GM12878 (cell line): ENCODE measurements at regions not wholly inside any gene's neighbourhood (a gene's known extent, or its start where the extent isn't known, plus 50 kb on each side); places are given as distances from the start of the nearest gene placed in this dataset.

Experiments used
- ATAC-seq: fragments of 200-7000 bp; cut with Tn5 transposase; 3 replicates; pipeline ENCODE4 v1.9.1; 2020; ENCODE audit warnings: mild to moderate bottlenecking, moderate library complexity
- BruUV-seq: library from RNA; stranded (reverse); fragments of 400-500 nt; replicated peaks from 2 replicates; lab custom pipeline; 2021; lab: Mats Ljungman, UMichigan
- CTCF ChIA-PET: fragments of 300-600 bp; sonication (Branson Sonifier 250); formaldehyde crosslinking; extraction: SDS; loops from one replicate; lab custom pipeline; 2021; ENCODE audit warnings: inconsistent platforms; lab: Yijun Ruan, JAX
- POLR2A ChIA-PET: fragments of 350-600 bp; formaldehyde crosslinking; extraction: SDS; loops from one replicate; lab custom pipeline; 2021; ENCODE audit warnings: inconsistent platforms; lab: Charles Lee
- RAD21 ChIA-PET: fragments of 300-600 bp; sonication (Branson Sonifier 250); formaldehyde crosslinking; loops from one replicate; lab custom pipeline; 2023; ENCODE audit warnings: antibody characterized with exemption; ENCODE audit not compliant: unreplicated experiment; lab: Charles Lee
- SMC1A ChIA-PET: fragments of 300-600 bp; sonication (Branson Sonifier 250); formaldehyde crosslinking; loops from one replicate; lab custom pipeline; 2023; ENCODE audit not compliant: unreplicated experiment, uncharacterized antibody; lab: Charles Lee
- DNase-seq: peaks from one replicate; pipeline ENCODE4 v3.0.0-alpha.2; 2011; ENCODE audit warnings: low read depth, low spot score
- FAIRE-seq: peaks from 3 replicates; lab custom pipeline; 2011; peaks lifted over from hg19 to GRCh38; lab: Jason Lieb, UNC
- H2AFZ ChIP-seq: 2 replicates; pipeline ENCODE4 v1.6.0; 2011; ENCODE audit warnings: low read depth, low read length, control low read depth; ENCODE audit not compliant: control insufficient read depth
- H3K27ac ChIP-seq: 2 replicates; pipeline ENCODE4 v1.5.1; 2011; ENCODE audit warnings: control low read depth; ENCODE audit not compliant: control insufficient read depth, insufficient read depth
- H3K27me3 ChIP-seq, 2 experiments: replicated peaks in 1 of 2; 2 replicates each; pipeline versions ENCODE4 v1.6.0 to v1.6.1; 2011; ENCODE audit warnings: low read length in 1 of 2; ENCODE audit not compliant: control insufficient read depth in 2 of 2, insufficient read depth in 2 of 2
- H3K36me3 ChIP-seq, 2 experiments: 2 replicates each; pipeline ENCODE4 v1.5.1; 2011; ENCODE audit warnings: low read length in 1 of 2; ENCODE audit not compliant: control insufficient read depth in 2 of 2, insufficient read depth in 2 of 2
- H3K4me1 ChIP-seq: 2 replicates; pipeline ENCODE4 v1.6.1; 2011; ENCODE audit warnings: mild to moderate bottlenecking, low read length, moderate library complexity, mixed read lengths; ENCODE audit not compliant: control insufficient read depth, insufficient read depth
- H3K4me2 ChIP-seq: 2 replicates; pipeline ENCODE4 v1.6.0; 2011; ENCODE audit warnings: control low read depth; ENCODE audit not compliant: control insufficient read depth, insufficient read depth
- H3K4me3 ChIP-seq: fragments of 200-600 bp; sonication (generic); 2 replicates; pipeline ENCODE4 v1.5.1; 2016
- H3K79me2 ChIP-seq: 2 replicates; pipeline ENCODE4 v1.6.0; 2011; ENCODE audit warnings: low read length; ENCODE audit not compliant: control insufficient read depth, insufficient read depth
- H3K9ac ChIP-seq: 2 replicates; pipeline ENCODE4 v1.8.0; 2011; ENCODE audit warnings: low read length, control low read depth, mixed read lengths; ENCODE audit not compliant: control insufficient read depth, insufficient read depth
- H3K9me3 ChIP-seq: replicated peaks from 3 replicates; pipeline ENCODE4 v1.5.1; 2011; ENCODE audit warnings: mild to moderate bottlenecking, low read length; ENCODE audit not compliant: control insufficient read depth, insufficient read depth
- H4K20me1 ChIP-seq: 2 replicates; pipeline ENCODE4 v1.6.0; 2011; ENCODE audit not compliant: control insufficient read depth, insufficient read depth
- BRCA1 ChIP-seq: IDR thresholded peaks from 2 replicates; pipeline ENCODE4 v1.6.1; 2011; ENCODE audit warnings: low read depth, low read length, improper control_type of control experiment
- IKZF2 ChIP-seq, 2 experiments: fragments of 450-650 bp; IDR thresholded peaks; 2 replicates each; pipeline ENCODE4 v1.6.1; 2017; ENCODE audit warnings: mild to moderate bottlenecking in 2 of 2, moderate library complexity in 2 of 2
- KAT2A ChIP-seq: conservative IDR thresholded peaks from 2 replicates; pipeline ENCODE4 v1.6.1; 2011; ENCODE audit warnings: low read depth, low read length; ENCODE audit not compliant: control insufficient read depth
- NFYB ChIP-seq: IDR thresholded peaks from 2 replicates; pipeline ENCODE4 v1.6.1; 2011; ENCODE audit warnings: low read depth, mild to moderate bottlenecking, low read length, improper control_type of control experiment, moderate library complexity; ENCODE audit not compliant: insufficient read depth
- PML ChIP-seq: IDR thresholded peaks from 2 replicates; pipeline ENCODE4 v1.6.1; 2012; ENCODE audit warnings: low read length, inconsistent platforms
- RFX5 ChIP-seq: IDR thresholded peaks from 2 replicates; pipeline ENCODE4 v1.6.1; 2011; ENCODE audit warnings: low read depth, low read length, improper control_type of control experiment
- TCF7 ChIP-seq: IDR thresholded peaks from 2 replicates; pipeline ENCODE4 v1.6.1; 2014; ENCODE audit warnings: antibody characterized with exemption, borderline replicate concordance
- YBX1 ChIP-seq: fragments of 450-650 bp; IDR thresholded peaks from 2 replicates; pipeline ENCODE4 v1.6.1; 2016; ENCODE audit warnings: antibody characterized with exemption
- ZNF274 ChIP-seq: IDR thresholded peaks from one replicate; pipeline ENCODE4 v1.8.0; 2011; ENCODE audit not compliant: insufficient read length, insufficient read depth
- WGBS: methylation state at CpG from one replicate; pipeline ENCODE4 v1.1.6; 2016; ENCODE audit warnings: low lambda C conversion rate; ENCODE audit not compliant: insufficient replicate concordance, insufficient coverage; ENCODE audit errors: missing lambda C conversion rate; 5-methylcytosine and 5-hydroxymethylcytosine counted together
- in situ Hi-C: fragments of 300-500 bp; cut with MboI; formaldehyde crosslinking; loops from 9 replicates; pipeline ENCODE4 v1.14.3; 2018; ENCODE audit warnings: mixed read lengths
- intact Hi-C: fragments of 100-400 bp; cut with micrococcal nuclease; formaldehyde crosslinking; loops from one replicate; pipeline ENCODE4 v1.14.2; 2022; ENCODE audit not compliant: unreplicated experiment
- TF ChIP-seq, protein P1 (sequence below): fragments of 450-650 bp; IDR thresholded peaks from 2 replicates; pipeline ENCODE4 v1.6.1; 2014; ENCODE audit warnings: mild to moderate bottlenecking
- TF ChIP-seq, protein P2 (sequence below): fragments of 450-650 bp; formaldehyde crosslinking; IDR thresholded peaks from 2 replicates; pipeline ENCODE4 v1.5.0; 2022; ENCODE audit warnings: mild to moderate bottlenecking, missing genetic modification characterization

DNA sequence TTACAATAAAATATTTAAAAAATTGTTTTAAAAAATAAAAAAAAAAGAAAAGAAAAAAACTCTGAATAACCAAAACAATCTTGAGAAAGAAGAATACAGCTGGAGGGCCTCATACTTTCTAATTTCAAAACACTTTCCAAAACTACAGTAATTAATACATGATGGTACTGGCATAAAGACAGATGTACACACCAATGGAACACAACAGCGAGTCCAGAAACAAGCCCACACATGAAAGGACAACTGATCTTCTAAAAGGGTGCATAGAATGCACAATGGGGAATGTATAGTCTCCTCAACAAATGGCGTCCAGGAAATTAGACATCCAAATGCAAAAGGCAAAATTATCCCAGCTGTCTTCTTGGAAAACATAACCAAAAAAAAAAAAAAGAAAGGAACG is 99.6 kb downstream of the LURAP1L start:
- intact Hi-C loops (no loop called here), in situ Hi-C loops (no loop called here)
- Histone ChIP-seq H3K27me3 (no peaks in the 10 kb centered on the region), H3K27ac (no peak overlapping the region), H3K4me3 (no peak overlapping the region), H3K4me2 (no peak overlapping the region), H3K9me3 (no peaks in the 10 kb centered on the region), H3K9ac (no peak overlapping the region), H4K20me1 (no peaks in the 10 kb centered on the region), H2AFZ (no peak overlapping the region), H3K36me3 (no peaks in the 10 kb centered on the region), H3K79me2 (no peaks in the 10 kb centered on the region), H3K4me1 (no peaks in the 10 kb centered on the region)
- CTCF ChIA-PET = no interaction called here
- SMC1A ChIA-PET = interaction anchor here (1.4 kb wide), 1 partner anchor 13 kb away, joined by 5 read pairs; no protein-coding TSS in a partner anchor
- WGBS = 8% methylated on average over 3 of the region's 3 CpGs
- FAIRE-seq (no peak), ATAC-seq (no peak), DNase-seq (no peak)
- BruUV-seq = no TSS peak
- POLR2A ChIA-PET = no interaction called here
- RAD21 ChIA-PET = no interaction called here
- TF ChIP-seq RFX5 (no peak), KAT2A (no peak), YBX1 (no peak), NFYB (no peak), TCF7 (no peak), BRCA1 (no peak), PML (no peak), ZNF274 (no peak), IKZF2 (IDR thresholded peaks at IDR 0.05) (no peak)
- TF ChIP-seq, protein P1, sequence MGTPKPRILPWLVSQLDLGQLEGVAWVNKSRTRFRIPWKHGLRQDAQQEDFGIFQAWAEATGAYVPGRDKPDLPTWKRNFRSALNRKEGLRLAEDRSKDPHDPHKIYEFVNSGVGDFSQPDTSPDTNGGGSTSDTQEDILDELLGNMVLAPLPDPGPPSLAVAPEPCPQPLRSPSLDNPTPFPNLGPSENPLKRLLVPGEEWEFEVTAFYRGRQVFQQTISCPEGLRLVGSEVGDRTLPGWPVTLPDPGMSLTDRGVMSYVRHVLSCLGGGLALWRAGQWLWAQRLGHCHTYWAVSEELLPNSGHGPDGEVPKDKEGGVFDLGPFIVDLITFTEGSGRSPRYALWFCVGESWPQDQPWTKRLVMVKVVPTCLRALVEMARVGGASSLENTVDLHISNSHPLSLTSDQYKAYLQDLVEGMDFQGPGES = no peak
- TF ChIP-seq, protein P2, sequence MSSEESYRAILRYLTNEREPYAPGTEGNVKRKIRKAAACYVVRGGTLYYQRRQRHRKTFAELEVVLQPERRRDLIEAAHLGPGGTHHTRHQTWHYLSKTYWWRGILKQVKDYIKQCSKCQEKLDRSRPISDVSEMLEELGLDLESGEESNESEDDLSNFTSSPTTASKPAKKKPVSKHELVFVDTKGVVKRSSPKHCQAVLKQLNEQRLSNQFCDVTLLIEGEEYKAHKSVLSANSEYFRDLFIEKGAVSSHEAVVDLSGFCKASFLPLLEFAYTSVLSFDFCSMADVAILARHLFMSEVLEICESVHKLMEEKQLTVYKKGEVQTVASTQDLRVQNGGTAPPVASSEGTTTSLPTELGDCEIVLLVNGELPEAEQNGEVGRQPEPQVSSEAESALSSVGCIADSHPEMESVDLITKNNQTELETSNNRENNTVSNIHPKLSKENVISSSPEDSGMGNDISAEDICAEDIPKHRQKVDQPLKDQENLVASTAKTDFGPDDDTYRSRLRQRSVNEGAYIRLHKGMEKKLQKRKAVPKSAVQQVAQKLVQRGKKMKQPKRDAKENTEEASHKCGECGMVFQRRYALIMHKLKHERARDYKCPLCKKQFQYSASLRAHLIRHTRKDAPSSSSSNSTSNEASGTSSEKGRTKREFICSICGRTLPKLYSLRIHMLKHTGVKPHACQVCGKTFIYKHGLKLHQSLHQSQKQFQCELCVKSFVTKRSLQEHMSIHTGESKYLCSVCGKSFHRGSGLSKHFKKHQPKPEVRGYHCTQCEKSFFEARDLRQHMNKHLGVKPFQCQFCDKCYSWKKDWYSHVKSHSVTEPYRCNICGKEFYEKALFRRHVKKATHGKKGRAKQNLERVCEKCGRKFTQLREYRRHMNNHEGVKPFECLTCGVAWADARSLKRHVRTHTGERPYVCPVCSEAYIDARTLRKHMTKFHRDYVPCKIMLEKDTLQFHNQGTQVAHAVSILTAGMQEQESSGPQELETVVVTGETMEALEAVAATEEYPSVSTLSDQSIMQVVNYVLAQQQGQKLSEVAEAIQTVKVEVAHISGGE (CRISPR knock-in tag) = no peak
